Naive thymus-derived CD4-positive, alpha-beta T cell (primary cell): ENCODE measurements at regions not wholly inside any gene's neighbourhood (a gene's known extent, or its start where the extent isn't known, plus 50 kb on each side); places are given as distances from the start of the nearest gene placed in this dataset.
"Not testable (repeated sequence)": the region's sequence is repeated elsewhere in the genome, so short reads cannot be mapped to it uniquely, and the experiment has no call there.

Source experiments
- ATAC-seq: fragments of 150-1000 bp; cut with Tn5 transposase; 2 replicates; pipeline ENCODE4 v1.10.0; 2021; ENCODE audit warnings: mild to moderate bottlenecking, moderate library complexity
- CTCF ChIA-PET: fragments of 350-600 bp; sonication (Branson Sonifier 250); formaldehyde crosslinking; loops from one replicate; lab custom pipeline; 2021; ENCODE audit warnings: antibody characterized with exemption; lab: Charles Lee
- POLR2A ChIA-PET: fragments of 350-600 bp; sonication (Branson Sonifier 250); formaldehyde crosslinking; loops from one replicate; lab custom pipeline; 2021; ENCODE audit warnings: antibody characterized with exemption, inconsistent platforms; lab: Charles Lee
- DNase-seq, 9 donors: peaks; one replicate each; pipeline versions ENCODE4 v3.0.0 to v3.0.0-alpha.2; 2020 to 2022; ENCODE audit warnings: mixed read lengths in 1 of 9
- H3K27ac ChIP-seq: one replicate; pipeline ENCODE4 v1.7.0; 2013; ENCODE audit warnings: mild to moderate bottlenecking, low read depth, low read length, moderate library complexity
- H3K27me3 ChIP-seq, 2 donors: one replicate each; pipeline ENCODE4 v1.7.0; 2013; ENCODE audit warnings: low read length in 2 of 2, mild to moderate bottlenecking in 2 of 2, moderate library complexity in 2 of 2; ENCODE audit not compliant: control insufficient read depth in 2 of 2, insufficient read depth in 2 of 2
- H3K36me3 ChIP-seq, 3 experiments: 1 replicate in 2 of 3; 2 replicates in 1 of 3; pipeline ENCODE4 v1.7.0; 2013; ENCODE audit warnings: low read length in 3 of 3, mild to moderate bottlenecking in 3 of 3, moderate library complexity in 1 of 3; ENCODE audit not compliant: insufficient read depth in 3 of 3, control insufficient read depth in 2 of 3
- H3K4me1 ChIP-seq, 2 donors: one replicate each; pipeline ENCODE4 v1.7.0; 2013; ENCODE audit warnings: low read length in 2 of 2, mild to moderate bottlenecking in 2 of 2, moderate library complexity in 1 of 2; ENCODE audit not compliant: control insufficient read depth in 2 of 2, insufficient read depth in 2 of 2
- H3K4me3 ChIP-seq: 2 replicates; pipeline ENCODE4 v1.7.0; 2013; ENCODE audit warnings: mild to moderate bottlenecking, low read length
- H3K9me3 ChIP-seq, 3 experiments: 1 replicate in 2 of 3; 2 replicates in 1 of 3; pipeline ENCODE4 v1.7.0; 2013; ENCODE audit warnings: low read length in 3 of 3; ENCODE audit not compliant: control insufficient read depth in 2 of 3
- H3K27ac Mint-ChIP-seq, 9 donors: one replicate each; pipeline ENCODE4 v1.8.0; 2020 to 2022; ENCODE audit warnings: mixed read lengths in 9 of 9, mild to moderate bottlenecking in 8 of 9, moderate library complexity in 5 of 9, inconsistent platforms in 2 of 9
- H3K27me3 Mint-ChIP-seq, 5 donors: one replicate each; pipeline ENCODE4 v1.8.0; 2021 to 2022; ENCODE audit warnings: mixed read lengths in 5 of 5, mild to moderate bottlenecking in 1 of 5
- H3K36me3 Mint-ChIP-seq, 5 donors: one replicate each; pipeline ENCODE4 v1.8.0; 2020 to 2022; ENCODE audit warnings: mixed read lengths in 5 of 5, mild to moderate bottlenecking in 3 of 5, inconsistent platforms in 1 of 5
- H3K4me1 Mint-ChIP-seq, 7 donors: one replicate each; pipeline ENCODE4 v1.8.0; 2020 to 2022; ENCODE audit warnings: mixed read lengths in 7 of 7, mild to moderate bottlenecking in 3 of 7, inconsistent platforms in 1 of 7
- H3K4me3 Mint-ChIP-seq, 10 donors: one replicate each; pipeline ENCODE4 v1.8.0; 2020 to 2022; ENCODE audit warnings: mild to moderate bottlenecking in 10 of 10, mixed read lengths in 10 of 10, moderate library complexity in 6 of 10, inconsistent platforms in 2 of 10
- H3K9me3 Mint-ChIP-seq, 11 donors: one replicate each; pipeline ENCODE4 v1.8.0; 2020 to 2022; ENCODE audit warnings: mixed read lengths in 11 of 11, mild to moderate bottlenecking in 4 of 11, inconsistent platforms in 1 of 11, moderate library complexity in 1 of 11
- intact Hi-C, 2 donors: fragments of 100-400 bp; cut with micrococcal nuclease; formaldehyde crosslinking; loops; one replicate each; pipeline ENCODE4 v1.15.1; 2023

- Histone ChIP-seq H3K4me3 (no peak overlapping the region), H3K4me1 (no peaks in the 10 kb centered on the region), H3K9me3 (no peaks in the 10 kb centered on the region), H3K27me3 (no peaks in the 10 kb centered on the region), H3K27ac (no peak overlapping the region), H3K36me3 (no peaks in the 10 kb centered on the region)
- CTCF ChIA-PET: no interaction called here
- no peaks in the 10 kb centered on the region for H3K36me3 Mint-ChIP-seq
- no peak overlapping the region for H3K4me3 Mint-ChIP-seq
- DNase-seq (no peak), ATAC-seq (no peak)
- POLR2A ChIA-PET: no interaction called here
- H3K27ac Mint-ChIP-seq: no peak overlapping the region
- no peaks in the 10 kb centered on the region for H3K4me1 Mint-ChIP-seq
- intact Hi-C loops: no loop called here
- H3K27me3 Mint-ChIP-seq: no peaks in the 10 kb centered on the region
- peaks cover 0 to 23% (median 0%) of the 10 kb centered on the region in 11 donors for H3K9me3 Mint-ChIP-seq
Measured at GRCh38 chr18:55735199-55735855, 147.3 kb upstream of the TCF4 start.

GRCh38 chr18:55732227-55733106 lies 144.5 kb upstream of the TCF4 start:
- H3K27me3 ChIP-seq: no peaks in the 10 kb centered on the region
- DNase-seq (no peak), ATAC-seq (no peak)
- intact Hi-C loops: no loop called here
- no peaks in the 10 kb centered on the region for H3K4me1 Mint-ChIP-seq
- H3K9me3 ChIP-seq: no peaks in the 10 kb centered on the region
- H3K4me3 Mint-ChIP-seq: no peak overlapping the region
- H3K27me3 Mint-ChIP-seq: no peaks in the 10 kb centered on the region
- POLR2A ChIA-PET: no interaction called here
- H3K27ac Mint-ChIP-seq: no peak overlapping the region
- CTCF ChIA-PET: no interaction called here
- no peaks in the 10 kb centered on the region for H3K36me3 Mint-ChIP-seq
- H3K36me3 ChIP-seq: no peaks in the 10 kb centered on the region
- no peaks in the 10 kb centered on the region for H3K4me1 ChIP-seq
- no peak overlapping the region for H3K4me3 ChIP-seq
- peaks cover 0 to 12% (median 0%) of the 10 kb centered on the region in 11 donors for H3K9me3 Mint-ChIP-seq
- H3K27ac ChIP-seq: no peak overlapping the region

- no peak for DNase-seq
- peaks cover 0 to 12% (median 0%) of the 10 kb centered on the region in 11 donors for H3K9me3 Mint-ChIP-seq
- H3K27me3 ChIP-seq: no peaks in the 10 kb centered on the region
- H3K36me3 ChIP-seq: no peaks in the 10 kb centered on the region
- intact Hi-C loops: no loop called here
- no peaks in the 10 kb centered on the region for H3K36me3 Mint-ChIP-seq
- no peaks in the 10 kb centered on the region for H3K4me1 ChIP-seq
- no peak overlapping the region for H3K27ac ChIP-seq
- ChIA-PET CTCF (no interaction called here), POLR2A (no interaction called here)
- H3K9me3 ChIP-seq: no peaks in the 10 kb centered on the region
- no peaks in the 10 kb centered on the region for H3K27me3 Mint-ChIP-seq
- no peak overlapping the region for H3K27ac Mint-ChIP-seq
- no peak for ATAC-seq
- no peak overlapping the region for H3K4me3 ChIP-seq
- H3K4me1 Mint-ChIP-seq: no peaks in the 10 kb centered on the region
- H3K4me3 Mint-ChIP-seq: no peak overlapping the region
Measured at GRCh38 chr18:55731594-55732042, 143.6 kb upstream of the TCF4 start.

- H3K4me1 ChIP-seq, H3K27me3 Mint-ChIP-seq, H3K36me3 Mint-ChIP-seq, H3K27ac ChIP-seq, H3K36me3 ChIP-seq, DNase-seq, H3K27me3 ChIP-seq, H3K9me3 ChIP-seq, H3K27ac Mint-ChIP-seq, POLR2A ChIA-PET, CTCF ChIA-PET, ATAC-seq, H3K9me3 Mint-ChIP-seq, H3K4me3 ChIP-seq, H3K4me3 Mint-ChIP-seq, intact Hi-C loops, H3K4me1 Mint-ChIP-seq: not testable (repeated sequence)
Measured at GRCh38 chr18:55721006-55721405, 133.0 kb upstream of the TCF4 start.

GRCh38 chr18:55713707-55714106 lies 125.7 kb upstream of the TCF4 start:
- ChIA-PET CTCF (no interaction called here), POLR2A (no interaction called here)
- H3K36me3 ChIP-seq: no peaks in the 10 kb centered on the region
- no peaks in the 10 kb centered on the region for H3K27me3 ChIP-seq
- no peak overlapping the region for H3K4me3 ChIP-seq
- Mint-ChIP-seq H3K36me3 (no peaks in the 10 kb centered on the region), H3K9me3 (peaks cover 6 to 32% (median 21%) of the 10 kb centered on the region in 11 donors), H3K27me3 (no peaks in the 10 kb centered on the region), H3K4me1 (no peaks in the 10 kb centered on the region), H3K4me3 (no peak overlapping the region), H3K27ac (no peak overlapping the region)
- H3K9me3 ChIP-seq: peaks cover 0 to 7% (median 0%) of the 10 kb centered on the region in 3 experiments
- ATAC-seq: no peak
- H3K4me1 ChIP-seq: no peaks in the 10 kb centered on the region
- intact Hi-C loops: no loop called here
- no peak overlapping the region for H3K27ac ChIP-seq
- no peak for DNase-seq

- intact Hi-C loops: no loop called here
- Mint-ChIP-seq H3K27ac (no peak overlapping the region), H3K36me3 (no peaks in the 10 kb centered on the region), H3K4me1 (no peaks in the 10 kb centered on the region), H3K9me3 (peaks cover 0 to 23% (median 5%) of the 10 kb centered on the region in 11 donors), H3K27me3 (no peaks in the 10 kb centered on the region), H3K4me3 (no peak overlapping the region)
- ATAC-seq (no peak), DNase-seq (no peak)
- ChIA-PET POLR2A (no interaction called here), CTCF (no interaction called here)
- no peaks in the 10 kb centered on the region for H3K4me1 ChIP-seq
- no peaks in the 10 kb centered on the region for H3K9me3 ChIP-seq
- no peaks in the 10 kb centered on the region for H3K36me3 ChIP-seq
- no peak overlapping the region for H3K4me3 ChIP-seq
- H3K27ac ChIP-seq: no peak overlapping the region
- no peaks in the 10 kb centered on the region for H3K27me3 ChIP-seq
Measured at GRCh38 chr18:55706898-55707297, 118.9 kb upstream of the TCF4 start.
